Right cardiac atrium (tissue), 5 donors: ENCODE measurements at regions not wholly inside any gene's neighbourhood (a gene's known extent, or its start where the extent isn't known, plus 50 kb on each side); places are given as distances from the start of the nearest gene placed in this dataset.

Source experiments
- ATAC-seq, 2 donors: fragments of 200-7000 bp; cut with Tn5 transposase; one replicate each; pipeline versions ENCODE4 v1.8.0 to v1.9.1; 2020; ENCODE audit warnings: moderate library complexity in 2 of 2, mild to moderate bottlenecking in 1 of 2
- DNase-seq, 3 donors: peaks; one replicate each; pipeline ENCODE4 v3.0.0-alpha.2; 2020
- H3K27ac ChIP-seq: one replicate; pipeline ENCODE4 v1.5.1; 2013; ENCODE audit warnings: mild to moderate bottlenecking, low read length, control low read depth, moderate library complexity
- H3K27me3 ChIP-seq: one replicate; pipeline ENCODE4 v1.6.1; 2013; ENCODE audit not compliant: control insufficient read depth, insufficient read depth
- H3K4me1 ChIP-seq: one replicate; pipeline ENCODE4 v1.6.1; 2013; ENCODE audit warnings: low read length; ENCODE audit not compliant: control insufficient read depth, insufficient read depth
- H3K4me3 ChIP-seq: one replicate; pipeline ENCODE4 v1.5.1; 2013; ENCODE audit warnings: low read length, control low read depth
- H3K9me3 ChIP-seq: one replicate; pipeline ENCODE4 v1.6.1; 2013; ENCODE audit warnings: low read length; ENCODE audit not compliant: control insufficient read depth
- WGBS: extraction: QIAGEN DNeasy Blood & Tissue Kit; methylation state at CpG from one replicate; pipeline ENCODE4 v1.1.7; 2013; 5-methylcytosine and 5-hydroxymethylcytosine counted together
- intact Hi-C, 4 donors: fragments of 100-400 bp; cut with DNase I; formaldehyde crosslinking; loops; one replicate each; pipeline versions ENCODE4 v1.11.0 to v1.14.0; 2022 to 2023
- donor health status: healthy with polysubstance abuse.
- donor health status: DM: no; HTN: yes; CAD: no.
- donor health status: DM: no; HTN: no; CAD: no.
- donor health status: DM: no; HTN: yes; CAD: no; lungs with severe emphysema.
- donor health status: DM: yes; HTN: yes; CAD: no.

DNA sequence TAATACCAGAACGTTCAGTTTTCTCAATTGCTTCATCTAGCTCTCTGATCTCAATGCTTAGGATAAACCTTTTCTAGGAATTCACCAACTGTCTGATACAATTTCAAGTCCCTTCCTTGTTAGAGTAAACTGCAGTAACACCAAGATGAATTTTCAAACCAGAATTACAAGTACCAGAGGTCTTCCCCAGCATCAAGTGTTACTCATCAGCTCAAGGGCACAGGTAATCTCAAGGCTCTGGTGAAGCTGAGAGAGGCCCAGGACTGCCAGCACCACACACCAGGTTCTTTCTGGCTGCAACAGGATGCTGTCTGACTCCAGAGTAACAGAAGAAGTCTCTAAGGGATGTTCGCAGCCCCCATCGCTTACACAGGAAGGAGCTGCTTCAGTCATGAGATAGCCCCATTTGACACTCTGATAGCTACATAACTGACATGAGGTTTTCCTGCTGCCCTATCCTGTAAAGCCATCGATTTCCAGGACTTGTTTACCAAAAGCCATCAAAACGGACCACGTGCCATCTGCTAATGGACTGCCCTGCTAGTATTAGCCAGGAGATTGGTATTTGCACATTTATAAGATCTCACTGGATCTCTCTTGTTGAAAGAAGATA, 549.4 kb downstream of the UTRN start:
- Histone ChIP-seq H3K27me3 (no peaks in the 10 kb centered on the region), H3K27ac (no peak overlapping the region), H3K4me1 (no peaks in the 10 kb centered on the region), H3K4me3 (no peak overlapping the region), H3K9me3 (no peaks in the 10 kb centered on the region)
- no peak for ATAC-seq
- WGBS = 75% methylated on average over 6 of the region's 6 CpGs
- intact Hi-C loops = no loop called here
- DNase-seq = peak in 1 of 3 donors; percentile 15

DNA sequence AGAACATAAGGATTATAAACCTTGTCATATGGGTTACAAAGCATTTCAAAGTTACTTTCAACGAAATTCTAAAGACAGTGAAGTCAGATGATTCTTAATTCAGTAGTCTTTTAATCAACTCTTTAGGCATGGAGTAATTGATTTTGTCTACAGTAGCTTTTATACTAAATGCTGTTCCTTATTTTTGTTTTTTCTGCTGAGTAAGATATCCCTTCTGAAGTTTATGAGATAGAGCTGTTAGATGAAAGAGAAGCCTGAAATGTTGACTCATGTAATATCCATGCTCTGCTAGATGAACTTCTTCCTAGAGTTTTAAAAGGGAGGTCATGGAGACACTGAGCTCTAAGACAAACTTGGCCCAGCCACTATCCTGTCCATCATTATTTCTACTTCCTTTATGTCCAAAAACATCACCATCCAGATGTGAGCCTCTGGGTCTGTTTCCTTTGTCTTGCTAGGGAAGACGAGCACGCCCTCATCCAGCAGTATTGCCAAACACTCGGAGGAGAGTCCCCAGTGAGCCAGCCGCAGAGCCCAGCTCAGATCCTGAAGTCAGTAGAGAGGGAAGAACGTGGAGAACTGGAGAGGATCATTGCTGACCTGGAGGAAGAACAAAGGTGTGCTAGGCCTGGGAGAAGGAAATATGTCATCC, 550.3 kb downstream of the UTRN start:
- Histone ChIP-seq H3K9me3 (no peaks in the 10 kb centered on the region), H3K27ac (no peak overlapping the region), H3K4me1 (no peaks in the 10 kb centered on the region), H3K27me3 (no peaks in the 10 kb centered on the region), H3K4me3 (no peak overlapping the region)
- ATAC-seq (no peak), DNase-seq (no peak)
- intact Hi-C loops = no loop called here
- WGBS = 81% methylated on average over 6 of the region's 6 CpGs

DNA sequence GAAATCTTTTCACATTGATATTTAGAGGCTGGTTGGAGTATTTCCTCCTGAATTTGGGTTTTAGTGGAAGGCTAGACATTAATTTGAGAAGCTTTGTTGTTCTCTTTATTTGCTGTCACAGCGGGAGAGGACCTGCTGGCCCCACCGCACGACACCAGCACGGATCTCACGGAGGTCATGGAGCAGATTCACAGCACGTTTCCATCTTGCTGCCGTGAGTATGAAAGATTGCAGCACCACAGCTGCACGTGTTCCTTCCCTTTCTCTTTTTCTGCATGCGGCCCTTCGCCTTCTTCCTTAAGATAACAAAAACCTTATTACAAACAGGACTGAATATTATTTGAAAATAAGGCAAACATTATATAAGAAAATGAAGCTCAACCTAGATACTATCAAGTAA, 555.5 kb downstream of the UTRN start:
- no peaks in the 10 kb centered on the region for H3K4me1 ChIP-seq
- DNase-seq (no peak), ATAC-seq (no peak)
- WGBS = 93% methylated on average over 10 of the region's 10 CpGs
- intact Hi-C loops = no loop called here
- H3K9me3 ChIP-seq = no peaks in the 10 kb centered on the region
- no peaks in the 10 kb centered on the region for H3K27me3 ChIP-seq
- H3K4me3 ChIP-seq = no peak overlapping the region
- no peak overlapping the region for H3K27ac ChIP-seq

DNA sequence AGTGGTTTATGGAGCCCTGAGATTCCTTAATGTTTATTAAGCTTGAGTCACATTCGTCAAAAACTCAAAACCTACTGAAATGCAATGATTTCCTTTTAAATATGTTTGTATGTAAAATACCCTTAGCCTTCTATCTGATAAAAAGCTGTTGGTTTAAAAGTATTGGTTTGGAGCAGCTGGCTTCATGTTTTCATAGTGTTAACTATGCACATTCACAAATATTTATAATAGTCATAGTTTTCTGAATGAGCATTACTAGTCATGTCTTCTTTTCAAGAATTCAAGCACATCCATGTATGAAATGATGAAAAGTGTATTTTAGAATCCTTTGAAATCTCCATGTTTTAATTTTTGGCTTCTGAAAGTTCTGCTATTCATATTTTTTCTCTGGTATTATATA, 558.6 kb downstream of the UTRN start:
- Histone ChIP-seq H3K9me3 (no peaks in the 10 kb centered on the region), H3K4me3 (no peak overlapping the region), H3K27me3 (no peaks in the 10 kb centered on the region), H3K27ac (no peak overlapping the region), H3K4me1 (no peaks in the 10 kb centered on the region)
- intact Hi-C loops = no loop called here
- DNase-seq = no peak
- 93% methylated on average over 1 of the region's 1 CpG for WGBS
- no peak for ATAC-seq

DNA sequence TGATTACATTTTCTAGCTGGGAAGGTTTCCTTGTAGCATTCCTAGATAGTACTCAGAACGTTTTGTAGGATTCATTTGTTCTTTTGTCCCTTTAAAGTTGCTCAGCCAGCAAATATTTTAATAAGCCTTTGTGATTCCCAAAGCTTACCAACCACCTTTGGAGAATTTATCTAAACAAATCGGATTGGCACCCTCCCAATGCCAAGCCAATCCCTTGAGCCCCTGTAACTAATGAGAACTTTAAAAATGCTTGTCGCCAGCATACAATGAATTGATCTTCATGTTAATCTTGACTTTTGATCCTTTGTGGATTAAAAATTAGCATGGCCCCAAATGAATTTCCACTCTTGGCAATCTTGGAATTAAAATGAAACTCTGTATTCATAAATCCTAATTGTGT, 559.5 kb downstream of the UTRN start:
- no peaks in the 10 kb centered on the region for H3K9me3 ChIP-seq
- 78% methylated on average over 3 of the region's 3 CpGs for WGBS
- ATAC-seq (no peak), DNase-seq (no peak)
- intact Hi-C loops = no loop called here
- no peak overlapping the region for H3K4me3 ChIP-seq
- H3K4me1 ChIP-seq = no peaks in the 10 kb centered on the region
- H3K27ac ChIP-seq = no peak overlapping the region
- H3K27me3 ChIP-seq = no peaks in the 10 kb centered on the region

DNA sequence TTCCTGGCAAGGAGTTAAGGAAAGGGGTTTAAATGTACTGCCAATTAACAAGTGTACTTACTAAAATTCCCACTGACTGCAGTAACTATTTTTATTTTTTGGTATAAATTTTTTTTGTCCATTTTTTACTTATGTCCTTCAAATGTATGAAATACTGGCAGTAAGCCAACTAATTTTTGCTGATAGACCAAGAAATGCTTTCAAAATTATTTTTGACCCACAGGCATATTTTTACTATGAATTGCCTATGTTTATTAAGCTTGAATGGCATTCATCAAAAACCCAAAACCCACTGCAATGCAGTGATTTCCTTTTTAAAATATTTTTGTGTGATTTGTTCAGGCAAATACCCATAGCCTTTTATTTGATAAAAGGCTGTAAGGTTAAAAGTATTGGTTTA, 560.1 kb downstream of the UTRN start:
- intact Hi-C loops = no loop called here
- no peak for ATAC-seq

DNA sequence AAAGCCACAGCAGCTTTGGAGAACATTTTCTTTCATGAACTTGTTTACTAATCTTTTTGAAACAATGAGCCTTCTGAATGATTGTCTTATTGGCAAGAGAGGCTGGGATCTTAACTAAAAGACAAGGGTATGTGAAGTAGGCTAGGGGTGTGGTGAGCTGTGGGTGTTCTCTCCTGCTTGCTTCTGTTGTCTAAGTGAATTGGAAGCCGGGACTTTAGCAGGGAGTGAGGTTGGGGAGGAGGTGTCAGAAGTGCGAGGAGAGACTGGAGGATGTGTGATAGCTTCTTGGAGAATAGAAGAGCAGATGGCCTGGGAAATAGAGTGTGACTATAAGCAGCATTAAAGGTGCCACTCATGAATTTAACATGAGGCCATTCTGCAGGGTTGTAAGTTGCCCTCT, 562.8 kb downstream of the UTRN start:
- intact Hi-C loops = no loop called here
- ATAC-seq (no peak), DNase-seq (no peak)
- 75% methylated on average over 2 of the region's 2 CpGs for WGBS
- no peak overlapping the region for H3K4me3 ChIP-seq
- H3K4me1 ChIP-seq = no peaks in the 10 kb centered on the region
- no peaks in the 10 kb centered on the region for H3K27me3 ChIP-seq
- H3K27ac ChIP-seq = no peak overlapping the region
- H3K9me3 ChIP-seq = no peaks in the 10 kb centered on the region

More for the DNA sequence above, 560.1 kb downstream of the UTRN start:
- Histone ChIP-seq H3K27ac (no peak overlapping the region), H3K4me1 (no peaks in the 10 kb centered on the region), H3K27me3 (no peaks in the 10 kb centered on the region), H3K9me3 (no peaks in the 10 kb centered on the region), H3K4me3 (no peak overlapping the region)
- DNase-seq = no peak

DNA sequence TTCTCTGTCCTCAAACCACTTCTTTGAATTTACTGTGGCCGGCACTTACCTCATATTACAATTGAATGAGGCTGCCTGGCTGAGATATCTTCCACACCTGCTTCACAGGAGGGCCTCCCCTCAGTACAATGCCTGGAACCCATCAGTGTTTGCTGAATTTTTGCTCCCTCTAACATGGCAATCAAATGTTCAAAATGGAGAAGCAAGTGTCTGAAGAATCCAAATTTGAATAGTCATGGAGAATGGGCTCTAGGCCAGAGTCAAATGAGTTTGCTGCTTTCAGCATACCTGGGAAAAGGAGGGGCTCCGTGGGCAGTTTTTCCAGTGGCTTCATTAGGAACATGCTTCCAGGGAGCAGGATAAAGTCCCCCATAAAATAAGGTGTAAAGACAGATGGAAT, 564.8 kb downstream of the UTRN start:
- H3K27ac ChIP-seq = no peak overlapping the region
- no peaks in the 10 kb centered on the region for H3K27me3 ChIP-seq
- no peak overlapping the region for H3K4me3 ChIP-seq
- DNase-seq = no peak
- intact Hi-C loops = no loop called here
- no peaks in the 10 kb centered on the region for H3K4me1 ChIP-seq
- H3K9me3 ChIP-seq = no peaks in the 10 kb centered on the region
- no peak for ATAC-seq
- 93% methylated on average over 2 of the region's 2 CpGs for WGBS

DNA sequence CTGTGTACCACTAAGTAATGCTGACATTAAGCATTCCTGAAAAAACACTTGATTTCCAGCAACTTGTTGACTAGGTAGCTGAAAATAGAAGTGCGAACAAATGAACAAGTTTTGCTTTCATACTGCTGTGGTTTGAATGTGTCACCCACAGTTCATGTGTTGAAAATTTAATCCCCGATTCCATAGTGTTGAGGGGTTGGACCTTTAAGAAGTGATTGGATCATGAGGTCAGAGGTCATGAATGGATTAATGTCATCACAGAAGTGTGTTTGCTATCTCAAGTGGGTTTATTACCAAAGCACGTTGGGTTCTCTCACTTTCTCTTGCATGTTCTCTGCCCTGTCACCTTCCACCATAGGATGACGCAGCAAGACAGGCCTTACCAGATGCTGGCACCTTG, 568.5 kb downstream of the UTRN start:
- WGBS = 70% methylated on average over 4 of the region's 4 CpGs
- DNase-seq (no peak), ATAC-seq (no peak)
- Histone ChIP-seq H3K4me3 (no peak overlapping the region), H3K27ac (no peak overlapping the region), H3K27me3 (no peaks in the 10 kb centered on the region), H3K4me1 (no peaks in the 10 kb centered on the region), H3K9me3 (no peaks in the 10 kb centered on the region)
- intact Hi-C loops = no loop called here

DNA sequence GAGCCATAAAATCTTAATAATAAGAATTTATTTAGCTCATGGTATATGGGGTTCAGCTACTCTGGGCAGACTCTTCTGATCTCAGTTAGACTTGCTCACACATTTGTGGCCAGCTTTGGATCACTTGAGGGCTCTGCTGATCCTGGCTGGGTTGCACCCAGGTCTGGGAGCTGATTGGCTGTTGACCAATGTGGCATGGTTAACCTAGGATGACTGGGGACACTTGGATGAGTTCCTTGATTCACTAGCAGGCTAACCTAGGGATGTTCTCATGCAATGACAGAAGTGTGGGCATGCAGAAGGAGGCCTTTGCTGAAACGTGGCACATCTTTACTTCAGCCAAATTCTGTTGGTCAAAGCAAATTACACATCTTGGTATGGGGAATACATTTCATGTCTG, 569.5 kb downstream of the UTRN start:
- Histone ChIP-seq H3K27ac (no peak overlapping the region), H3K4me3 (no peak overlapping the region), H3K27me3 (no peaks in the 10 kb centered on the region), H3K9me3 (no peaks in the 10 kb centered on the region), H3K4me1 (no peaks in the 10 kb centered on the region)
- no peak for DNase-seq
- intact Hi-C loops = no loop called here
- WGBS = 78% methylated on average over 1 of the region's 1 CpG
- ATAC-seq = no peak

DNA sequence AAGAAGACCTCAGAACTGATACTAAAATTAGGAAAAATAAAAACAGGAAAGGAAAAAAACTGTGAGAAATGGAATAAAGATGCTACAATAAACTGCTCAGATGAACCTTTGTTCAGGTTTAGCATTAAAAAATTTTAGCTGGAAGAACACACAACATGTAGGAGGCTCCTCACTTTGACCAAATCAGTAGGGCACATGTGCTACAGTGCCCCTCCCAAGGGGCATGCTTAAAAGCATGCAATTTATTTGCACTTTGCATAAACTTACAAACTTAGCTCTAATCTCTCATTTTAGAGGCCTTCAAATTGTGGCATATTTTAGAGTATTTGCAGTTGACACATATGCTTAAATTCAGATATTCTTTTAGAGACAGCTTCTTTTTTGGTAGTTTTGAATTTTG, 570.2 kb downstream of the UTRN start:
- ATAC-seq = no peak
- Histone ChIP-seq H3K4me3 (no peak overlapping the region), H3K27ac (no peak overlapping the region), H3K4me1 (no peaks in the 10 kb centered on the region), H3K27me3 (no peaks in the 10 kb centered on the region), H3K9me3 (no peaks in the 10 kb centered on the region)
- intact Hi-C loops = no loop called here
- no peak for DNase-seq
